OCI-LY7 (cell line): ENCODE measurements at regions not wholly inside any gene's neighbourhood (a gene's known extent, or its start where the extent isn't known, plus 50 kb on each side); places are given as distances from the start of the nearest gene placed in this dataset.
"Not testable (repeated sequence)": the region's sequence is repeated elsewhere in the genome, so short reads cannot be mapped to it uniquely, and the experiment has no call there.

Source experiments
- CTCF ChIP-seq: fragments of 200-600 bp; sonication (generic); conservative IDR thresholded peaks from 2 replicates; pipeline ENCODE4 v1.5.1; 2014; ENCODE audit warnings: mild to moderate bottlenecking, antibody characterized with exemption, low read length, moderate library complexity, mixed read lengths
- EZH2phosphoT487 ChIP-seq: fragments of 200-600 bp; sonication (generic); IDR thresholded peaks from 2 replicates; pipeline ENCODE4 v1.6.1; 2018; ENCODE audit warnings: low read depth, borderline replicate concordance, mild to moderate bottlenecking, mixed run types, antibody characterized with exemption, low read length, moderate library complexity, mixed read lengths

GRCh38 chr16:32120372-32120771, 132.7 kb upstream of the TP53TG3D start:
- not testable (repeated sequence) for TF ChIP-seq CTCF, EZH2phosphoT487
